ENCODE measurements at regions not wholly inside any gene's neighbourhood (a gene's known extent, or its start where the extent isn't known, plus 50 kb on each side); places are given as distances from the start of the nearest gene placed in this dataset.

DNA sequence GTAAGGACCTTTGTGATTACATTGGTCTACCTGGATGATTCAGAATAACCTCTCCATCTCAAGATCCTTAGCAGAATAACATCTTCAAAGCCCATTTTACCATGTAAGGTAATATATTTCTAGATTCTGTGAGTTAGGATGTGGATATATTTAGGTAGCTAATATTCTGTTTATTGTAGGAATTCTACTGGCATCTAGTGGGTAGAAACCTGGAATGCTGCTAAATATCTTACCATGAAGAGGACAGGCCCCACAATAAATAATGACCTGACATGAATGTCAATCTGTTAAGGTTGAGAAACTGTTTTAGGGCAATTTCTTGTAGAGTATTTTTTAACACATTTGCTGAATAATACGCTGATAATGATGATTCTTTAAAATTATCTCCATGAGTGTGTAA is 426.8 kb downstream of the MAN2A1 start:
- Histone ChIP-seq H3K27ac (replicated peaks) (no peak overlapping the region), H3K4me3 (replicated peaks; ENCODE audit: insufficient read depth, low read length) (no peak overlapping the region), H3K27me3 (ENCODE audit: insufficient read depth, poor library complexity, severe bottlenecking) (no peaks in the 10 kb centered on the region)
- DNase-seq (ENCODE audit: low read depth in 1 of 2, low spot score in 1 of 2) = no peak
- TF ChIP-seq, protein P1, sequence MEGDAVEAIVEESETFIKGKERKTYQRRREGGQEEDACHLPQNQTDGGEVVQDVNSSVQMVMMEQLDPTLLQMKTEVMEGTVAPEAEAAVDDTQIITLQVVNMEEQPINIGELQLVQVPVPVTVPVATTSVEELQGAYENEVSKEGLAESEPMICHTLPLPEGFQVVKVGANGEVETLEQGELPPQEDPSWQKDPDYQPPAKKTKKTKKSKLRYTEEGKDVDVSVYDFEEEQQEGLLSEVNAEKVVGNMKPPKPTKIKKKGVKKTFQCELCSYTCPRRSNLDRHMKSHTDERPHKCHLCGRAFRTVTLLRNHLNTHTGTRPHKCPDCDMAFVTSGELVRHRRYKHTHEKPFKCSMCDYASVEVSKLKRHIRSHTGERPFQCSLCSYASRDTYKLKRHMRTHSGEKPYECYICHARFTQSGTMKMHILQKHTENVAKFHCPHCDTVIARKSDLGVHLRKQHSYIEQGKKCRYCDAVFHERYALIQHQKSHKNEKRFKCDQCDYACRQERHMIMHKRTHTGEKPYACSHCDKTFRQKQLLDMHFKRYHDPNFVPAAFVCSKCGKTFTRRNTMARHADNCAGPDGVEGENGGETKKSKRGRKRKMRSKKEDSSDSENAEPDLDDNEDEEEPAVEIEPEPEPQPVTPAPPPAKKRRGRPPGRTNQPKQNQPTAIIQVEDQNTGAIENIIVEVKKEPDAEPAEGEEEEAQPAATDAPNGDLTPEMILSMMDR (IDR thresholded peaks at IDR 0.05; ENCODE audit: insufficient read depth, low read length) = no peak
- no peak for TF ChIP-seq SPI1 (IDR thresholded peaks at IDR 0.05; ENCODE audit: borderline replicate concordance, low read depth)
- TF ChIP-seq POLR2AphosphoS5 (IDR thresholded peaks at IDR 0.05; ENCODE audit: low read depth) = no peak
- TF ChIP-seq, protein P2, sequence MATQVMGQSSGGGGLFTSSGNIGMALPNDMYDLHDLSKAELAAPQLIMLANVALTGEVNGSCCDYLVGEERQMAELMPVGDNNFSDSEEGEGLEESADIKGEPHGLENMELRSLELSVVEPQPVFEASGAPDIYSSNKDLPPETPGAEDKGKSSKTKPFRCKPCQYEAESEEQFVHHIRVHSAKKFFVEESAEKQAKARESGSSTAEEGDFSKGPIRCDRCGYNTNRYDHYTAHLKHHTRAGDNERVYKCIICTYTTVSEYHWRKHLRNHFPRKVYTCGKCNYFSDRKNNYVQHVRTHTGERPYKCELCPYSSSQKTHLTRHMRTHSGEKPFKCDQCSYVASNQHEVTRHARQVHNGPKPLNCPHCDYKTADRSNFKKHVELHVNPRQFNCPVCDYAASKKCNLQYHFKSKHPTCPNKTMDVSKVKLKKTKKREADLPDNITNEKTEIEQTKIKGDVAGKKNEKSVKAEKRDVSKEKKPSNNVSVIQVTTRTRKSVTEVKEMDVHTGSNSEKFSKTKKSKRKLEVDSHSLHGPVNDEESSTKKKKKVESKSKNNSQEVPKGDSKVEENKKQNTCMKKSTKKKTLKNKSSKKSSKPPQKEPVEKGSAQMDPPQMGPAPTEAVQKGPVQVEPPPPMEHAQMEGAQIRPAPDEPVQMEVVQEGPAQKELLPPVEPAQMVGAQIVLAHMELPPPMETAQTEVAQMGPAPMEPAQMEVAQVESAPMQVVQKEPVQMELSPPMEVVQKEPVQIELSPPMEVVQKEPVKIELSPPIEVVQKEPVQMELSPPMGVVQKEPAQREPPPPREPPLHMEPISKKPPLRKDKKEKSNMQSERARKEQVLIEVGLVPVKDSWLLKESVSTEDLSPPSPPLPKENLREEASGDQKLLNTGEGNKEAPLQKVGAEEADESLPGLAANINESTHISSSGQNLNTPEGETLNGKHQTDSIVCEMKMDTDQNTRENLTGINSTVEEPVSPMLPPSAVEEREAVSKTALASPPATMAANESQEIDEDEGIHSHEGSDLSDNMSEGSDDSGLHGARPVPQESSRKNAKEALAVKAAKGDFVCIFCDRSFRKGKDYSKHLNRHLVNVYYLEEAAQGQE (IDR thresholded peaks at IDR 0.05; ENCODE audit: insufficient replicate concordance, low read depth) = no peak
- no peak for TF ChIP-seq GABPA (IDR thresholded peaks at IDR 0.05; ENCODE audit: low read depth)

DNA sequence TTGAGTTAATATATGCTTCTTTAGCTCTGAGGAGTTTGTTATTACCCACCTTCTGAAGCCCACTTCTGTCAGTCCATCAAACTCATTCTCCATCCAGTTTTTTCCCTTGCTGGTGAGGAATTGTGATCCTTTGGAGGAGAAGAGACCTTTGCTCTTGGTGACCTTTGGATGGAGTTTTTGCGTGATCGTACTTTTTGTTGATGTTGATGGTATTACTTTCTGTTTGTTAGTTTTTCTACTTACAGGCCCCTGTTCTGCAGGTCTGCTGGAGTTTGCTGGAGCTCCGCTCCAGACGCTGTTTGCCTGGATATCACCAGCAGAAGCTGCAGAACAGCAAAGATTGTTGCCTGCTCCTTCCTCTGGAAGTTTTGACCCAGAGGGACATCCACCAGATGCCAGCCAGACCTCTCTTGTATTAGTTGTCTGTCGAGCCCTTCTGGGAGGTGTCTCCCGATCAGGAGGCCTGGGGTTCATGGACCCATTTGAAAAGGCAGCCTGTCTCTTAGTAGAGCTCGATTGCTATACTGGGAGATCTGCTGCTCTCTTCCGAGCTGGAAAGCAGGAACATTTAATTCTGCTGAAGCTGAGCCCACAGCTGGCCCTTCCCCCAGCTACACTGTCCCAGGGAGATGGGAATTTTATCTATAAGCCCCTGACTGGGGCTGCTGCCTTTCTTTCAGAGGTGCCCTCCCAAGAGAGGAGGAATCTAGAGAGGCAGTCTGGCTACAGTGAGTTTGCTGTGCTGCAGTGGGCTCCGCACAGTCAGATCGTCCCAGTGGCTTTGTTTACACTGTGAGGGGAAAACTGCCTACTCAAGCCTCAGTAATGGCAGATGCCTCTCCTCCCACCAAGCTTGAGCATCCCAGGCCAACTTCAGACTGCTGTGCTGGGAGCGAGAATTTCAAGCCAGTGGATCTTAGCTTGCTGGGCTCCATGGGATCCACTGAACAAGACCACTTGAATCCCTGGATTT is 445.5 kb downstream of the MAN2A1 start:
- Histone ChIP-seq H3K4me3 (replicated peaks; ENCODE audit: insufficient read depth, low read length) (no peak overlapping the region), H3K27ac (replicated peaks) (no peak overlapping the region), H3K27me3 (ENCODE audit: insufficient read depth, poor library complexity, severe bottlenecking) (no peaks in the 10 kb centered on the region)
- DNase-seq (ENCODE audit: low read depth in 1 of 2, low spot score in 1 of 2) = no peak
- TF ChIP-seq, protein P1 (IDR thresholded peaks at IDR 0.05; ENCODE audit: insufficient read depth, low read length) = no peak

DNA sequence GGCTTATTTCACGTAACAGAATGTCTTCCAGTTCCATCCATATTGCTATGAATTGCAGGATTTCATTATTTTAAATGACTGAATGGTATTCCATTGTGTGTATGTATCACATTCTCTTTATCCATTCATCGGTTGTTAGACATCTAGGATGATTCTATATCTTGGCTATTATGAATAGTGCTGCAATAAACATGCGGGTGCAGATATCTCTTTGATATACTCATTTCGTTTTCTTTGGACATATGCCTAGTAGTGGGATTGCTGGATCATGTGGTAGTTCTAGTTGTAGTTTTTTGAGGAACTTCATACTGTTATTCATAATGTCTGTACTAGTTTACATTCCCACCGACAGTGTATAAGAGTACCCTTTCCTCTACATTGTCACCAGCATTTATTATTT is 460.5 kb downstream of the MAN2A1 start:
- Histone ChIP-seq H3K27me3 (ENCODE audit: insufficient read depth, poor library complexity, severe bottlenecking) (no peaks in the 10 kb centered on the region), H3K27ac (replicated peaks) (no peak overlapping the region), H3K4me3 (replicated peaks; ENCODE audit: insufficient read depth, low read length) (no peak overlapping the region)
- TF ChIP-seq GABPA (IDR thresholded peaks at IDR 0.05; ENCODE audit: low read depth) (no peak), SPI1 (IDR thresholded peaks at IDR 0.05; ENCODE audit: borderline replicate concordance, low read depth) (no peak), POLR2AphosphoS5 (IDR thresholded peaks at IDR 0.05; ENCODE audit: low read depth) (no peak)
- TF ChIP-seq, protein P2 (IDR thresholded peaks at IDR 0.05; ENCODE audit: insufficient replicate concordance, low read depth) = no peak
- TF ChIP-seq, protein P1 (IDR thresholded peaks at IDR 0.05; ENCODE audit: insufficient read depth, low read length) = no peak
- no peak for DNase-seq (ENCODE audit: low read depth in 1 of 2, low spot score in 1 of 2)
